ENCODE measurements at regions not wholly inside any gene's neighbourhood (a gene's known extent, or its start where the extent isn't known, plus 50 kb on each side); places are given as distances from the start of the nearest gene placed in this dataset.

GRCh38 chr7:82567841-82568240 lies 124.3 kb upstream of the CACNA2D1 start:
- no peaks in the 10 kb centered on the region for H3K4me1 ChIP-seq (ENCODE audit: control insufficient read depth in 1 of 2, insufficient read depth in 2 of 2, low read length in 2 of 2)
- WGBS (ENCODE audit: insufficient coverage), result no CpG with 5 or more reads among the region's 2 CpGs
- H3K27ac ChIP-seq (ENCODE audit: low read depth in 1 of 2, low read length in 2 of 2), result no peak overlapping the region
- Mint-ChIP-seq H3K27me3 (ENCODE audit: low read depth in 3 of 3) (peaks cover 0 to 5% (median 1%) of the 10 kb centered on the region in 3 donors), H3K4me3 (no peak overlapping the region), H3K4me1 (peaks cover 3% of the 10 kb centered on the region), H3K27ac (no peak overlapping the region), H3K9me3 (peaks cover 0 to 2% (median 0%) of the 10 kb centered on the region in 7 donors), H3K36me3 (no peaks in the 10 kb centered on the region)
- H3K9me3 ChIP-seq (replicated peaks in 1 of 2; ENCODE audit: control insufficient read depth in 1 of 2, insufficient read depth in 1 of 2, low read length in 2 of 2), result no peaks in the 10 kb centered on the region
- H4K20me1 ChIP-seq (ENCODE audit: insufficient read depth, low read length), result no peaks in the 10 kb centered on the region
- H3K4me2 ChIP-seq (replicated peaks; ENCODE audit: extremely low read depth, low read length, poor library complexity, severe bottlenecking), result no peak overlapping the region
- DNase-seq, result no peak
- no peaks in the 10 kb centered on the region for H3K79me2 ChIP-seq (ENCODE audit: insufficient read depth, low read length)
- H3K27me3 ChIP-seq (ENCODE audit: control insufficient read depth in 2 of 2, insufficient read depth in 2 of 2, low read length in 2 of 2), result no peaks in the 10 kb centered on the region
- TF ChIP-seq, protein P1, sequence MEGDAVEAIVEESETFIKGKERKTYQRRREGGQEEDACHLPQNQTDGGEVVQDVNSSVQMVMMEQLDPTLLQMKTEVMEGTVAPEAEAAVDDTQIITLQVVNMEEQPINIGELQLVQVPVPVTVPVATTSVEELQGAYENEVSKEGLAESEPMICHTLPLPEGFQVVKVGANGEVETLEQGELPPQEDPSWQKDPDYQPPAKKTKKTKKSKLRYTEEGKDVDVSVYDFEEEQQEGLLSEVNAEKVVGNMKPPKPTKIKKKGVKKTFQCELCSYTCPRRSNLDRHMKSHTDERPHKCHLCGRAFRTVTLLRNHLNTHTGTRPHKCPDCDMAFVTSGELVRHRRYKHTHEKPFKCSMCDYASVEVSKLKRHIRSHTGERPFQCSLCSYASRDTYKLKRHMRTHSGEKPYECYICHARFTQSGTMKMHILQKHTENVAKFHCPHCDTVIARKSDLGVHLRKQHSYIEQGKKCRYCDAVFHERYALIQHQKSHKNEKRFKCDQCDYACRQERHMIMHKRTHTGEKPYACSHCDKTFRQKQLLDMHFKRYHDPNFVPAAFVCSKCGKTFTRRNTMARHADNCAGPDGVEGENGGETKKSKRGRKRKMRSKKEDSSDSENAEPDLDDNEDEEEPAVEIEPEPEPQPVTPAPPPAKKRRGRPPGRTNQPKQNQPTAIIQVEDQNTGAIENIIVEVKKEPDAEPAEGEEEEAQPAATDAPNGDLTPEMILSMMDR (IDR thresholded peaks at IDR 0.05), result no peak
- no peak overlapping the region for H3K9ac ChIP-seq (ENCODE audit: insufficient read depth, low read length, poor library complexity, severe bottlenecking)
- H3K4me3 ChIP-seq (replicated peaks in 1 of 3; ENCODE audit: low read depth in 2 of 3, low read length in 3 of 3), result no peak overlapping the region
- intact Hi-C loops (cut with micrococcal nuclease), result no loop called here
- H2AFZ ChIP-seq (ENCODE audit: insufficient read depth, low read depth, low read length, poor library complexity, severe bottlenecking), result no peak overlapping the region
- H3K36me3 ChIP-seq (replicated peaks in 1 of 2; ENCODE audit: control insufficient read depth in 1 of 2, insufficient read depth in 2 of 2, low read length in 2 of 2), result no peaks in the 10 kb centered on the region

- no peak overlapping the region for H2AFZ ChIP-seq (ENCODE audit: insufficient read depth, low read depth, low read length, poor library complexity, severe bottlenecking)
- peaks cover 0 to under 1% of the 10 kb centered on the region in 2 donors for H3K27me3 ChIP-seq (ENCODE audit: control insufficient read depth in 2 of 2, insufficient read depth in 2 of 2, low read length in 2 of 2)
- no peaks in the 10 kb centered on the region for H3K9me3 ChIP-seq (replicated peaks in 1 of 2; ENCODE audit: control insufficient read depth in 1 of 2, insufficient read depth in 1 of 2, low read length in 2 of 2)
- H3K9ac ChIP-seq (ENCODE audit: insufficient read depth, low read length, poor library complexity, severe bottlenecking), result no peak overlapping the region
- no peaks in the 10 kb centered on the region for H3K4me1 ChIP-seq (ENCODE audit: control insufficient read depth in 1 of 2, insufficient read depth in 2 of 2, low read length in 2 of 2)
- no peak overlapping the region for H3K4me3 Mint-ChIP-seq
- no CpG with 5 or more reads among the region's 2 CpGs for WGBS (ENCODE audit: insufficient coverage)
- H3K4me3 ChIP-seq (replicated peaks in 1 of 3; ENCODE audit: low read depth in 2 of 3, low read length in 3 of 3), result no peak overlapping the region
- DNase-seq, result no peak
- no peaks in the 10 kb centered on the region for H3K36me3 Mint-ChIP-seq
- H3K79me2 ChIP-seq (ENCODE audit: insufficient read depth, low read length), result no peaks in the 10 kb centered on the region
- H3K27ac ChIP-seq (ENCODE audit: low read depth in 1 of 2, low read length in 2 of 2), result no peak overlapping the region
- H3K36me3 ChIP-seq (replicated peaks in 1 of 2; ENCODE audit: control insufficient read depth in 1 of 2, insufficient read depth in 2 of 2, low read length in 2 of 2), result no peaks in the 10 kb centered on the region
- H3K27me3 Mint-ChIP-seq (ENCODE audit: low read depth in 3 of 3), result peaks cover 0 to 5% (median 1%) of the 10 kb centered on the region in 3 donors
- no peak overlapping the region for H3K4me2 ChIP-seq (replicated peaks; ENCODE audit: extremely low read depth, low read length, poor library complexity, severe bottlenecking)
- peaks cover 2% of the 10 kb centered on the region for H3K4me1 Mint-ChIP-seq
- peaks cover 0 to 2% (median 0%) of the 10 kb centered on the region in 7 donors for H3K9me3 Mint-ChIP-seq
- no peaks in the 10 kb centered on the region for H4K20me1 ChIP-seq (ENCODE audit: insufficient read depth, low read length)
- TF ChIP-seq, protein P1 (IDR thresholded peaks at IDR 0.05), result no peak
- H3K27ac Mint-ChIP-seq, result no peak overlapping the region
- intact Hi-C loops (cut with micrococcal nuclease), result no loop called here
Measured at GRCh38 chr7:82567356-82567755, 123.8 kb upstream of the CACNA2D1 start.
